ACC112 (cell line): ENCODE measurements at regions not wholly inside any gene's neighbourhood (a gene's known extent, or its start where the extent isn't known, plus 50 kb on each side); places are given as distances from the start of the nearest gene placed in this dataset.

Source experiments
- H2AFZ ChIP-seq: fragments of 200-600 bp; sonication (generic); one replicate; pipeline ENCODE4 v1.6.0; 2017; ENCODE audit warnings: antibody characterized with exemption, low read length; ENCODE audit not compliant: unreplicated experiment
- H3K27ac ChIP-seq: fragments of 200-600 bp; sonication (generic); 2 replicates; pipeline ENCODE4 v1.5.1; 2014; ENCODE audit warnings: low read depth, mild to moderate bottlenecking, antibody characterized with exemption, low read length, moderate library complexity
- H3K27me3 ChIP-seq: fragments of 200-600 bp; sonication (generic); 2 replicates; pipeline ENCODE4 v1.6.1; 2014; ENCODE audit warnings: mild to moderate bottlenecking, antibody characterized with exemption, low read length, moderate library complexity, mixed read lengths; ENCODE audit not compliant: insufficient read depth
- H3K36me3 ChIP-seq: fragments of 200-600 bp; sonication (generic); 2 replicates; pipeline ENCODE4 v1.6.1; 2016; ENCODE audit warnings: mild to moderate bottlenecking, antibody characterized with exemption, low read length, moderate library complexity, mixed read lengths; ENCODE audit not compliant: insufficient read depth
- H3K4me1 ChIP-seq: fragments of 200-600 bp; sonication (generic); one replicate; pipeline ENCODE4 v1.6.1; 2016; ENCODE audit warnings: low read length, mixed read lengths; ENCODE audit not compliant: insufficient read depth, unreplicated experiment, control insufficient read depth
- H3K4me3 ChIP-seq: fragments of 200-600 bp; sonication (generic); 2 replicates; pipeline ENCODE4 v1.5.1; 2014; ENCODE audit warnings: mild to moderate bottlenecking, low read depth, low read length
- H3K79me2 ChIP-seq: fragments of 200-600 bp; sonication (generic); one replicate; pipeline ENCODE4 v1.6.0; 2016; ENCODE audit warnings: low read length; ENCODE audit not compliant: control insufficient read depth, unreplicated experiment, insufficient read depth

DNA sequence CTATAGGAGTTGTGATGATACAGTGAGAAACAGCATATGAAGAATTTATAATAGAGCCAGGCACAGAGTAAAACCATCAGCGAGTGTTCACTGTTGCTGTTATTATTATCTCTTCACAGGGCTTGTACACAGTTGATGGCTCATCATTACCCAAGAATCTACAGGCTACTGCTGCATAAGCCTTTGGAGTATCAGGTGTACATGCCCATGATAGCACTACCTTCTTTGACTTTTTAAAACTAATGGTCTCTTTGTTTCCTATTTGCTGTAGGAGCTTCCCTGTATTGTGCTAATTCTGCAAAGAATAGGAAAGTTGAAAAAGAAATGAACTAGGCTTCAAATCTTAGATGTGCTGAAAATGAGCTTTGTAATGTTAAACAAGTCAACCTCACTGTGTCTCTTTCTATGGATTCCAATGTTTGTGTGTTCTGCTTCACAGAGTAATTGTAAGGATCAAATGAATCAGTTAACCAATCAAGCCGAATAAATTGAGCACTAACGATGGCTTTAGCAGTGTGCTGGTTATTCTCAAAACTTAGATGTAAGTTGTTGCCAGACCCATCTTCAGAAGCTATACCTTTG is 138.8 kb downstream of the TUSC7 start:
- Histone ChIP-seq H3K4me1 (no peaks in the 10 kb centered on the region), H3K36me3 (no peaks in the 10 kb centered on the region), H3K79me2 (no peaks in the 10 kb centered on the region), H3K27ac (no peak overlapping the region), H2AFZ (no peak overlapping the region), H3K27me3 (peaks cover 17% of the 10 kb centered on the region), H3K4me3 (no peak overlapping the region)

DNA sequence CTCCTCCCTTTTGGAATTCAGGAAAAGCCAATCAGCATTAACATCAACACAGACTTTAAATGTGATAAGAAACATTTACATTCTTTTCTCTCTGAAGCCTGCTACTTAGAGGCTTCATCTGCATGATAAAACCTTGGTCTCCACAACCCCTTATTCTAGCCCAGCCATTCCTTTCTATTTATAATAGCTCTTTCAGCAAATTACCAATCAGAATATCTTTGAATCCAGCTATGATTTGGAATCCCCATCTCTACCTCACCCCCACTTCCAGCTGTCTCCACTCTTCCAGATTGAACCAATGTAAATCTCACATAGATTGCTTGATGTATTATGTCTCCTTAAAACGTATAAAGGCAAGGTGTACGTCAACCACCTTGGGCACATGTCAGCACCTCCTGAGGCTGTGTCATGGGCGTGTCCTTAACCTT is 139.7 kb downstream of the TUSC7 start:
- H3K36me3 ChIP-seq: no peaks in the 10 kb centered on the region
- H3K27me3 ChIP-seq: peaks cover 17% of the 10 kb centered on the region
- H3K27ac ChIP-seq: no peak overlapping the region
- no peaks in the 10 kb centered on the region for H3K4me1 ChIP-seq
- H3K79me2 ChIP-seq: no peaks in the 10 kb centered on the region
- H2AFZ ChIP-seq: no peak overlapping the region
- no peak overlapping the region for H3K4me3 ChIP-seq

DNA sequence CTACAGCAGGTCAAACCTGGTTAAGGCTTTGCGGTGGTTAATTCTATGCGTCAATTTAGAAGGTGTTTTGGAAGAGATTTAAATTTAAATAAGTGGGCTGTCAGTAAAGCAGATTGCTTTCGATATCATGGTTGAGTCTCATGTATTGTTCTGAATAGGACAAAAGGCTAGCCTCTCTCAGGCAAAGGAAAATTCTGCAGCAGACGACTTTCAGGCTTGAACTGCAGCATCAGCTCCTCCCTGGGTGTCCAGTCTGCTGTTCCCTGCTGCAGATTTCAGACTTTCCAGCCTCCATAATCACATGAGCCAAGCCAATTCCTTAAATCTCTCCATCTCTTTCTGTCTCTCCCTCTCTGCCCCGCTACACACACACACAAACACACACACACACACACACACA is 143.2 kb downstream of the TUSC7 start:
- H3K79me2 ChIP-seq: no peaks in the 10 kb centered on the region
- peaks cover 1% of the 10 kb centered on the region for H3K4me1 ChIP-seq
- no peaks in the 10 kb centered on the region for H3K36me3 ChIP-seq
- H3K4me3 ChIP-seq: no peak overlapping the region
- H3K27me3 ChIP-seq: peaks cover 11% of the 10 kb centered on the region; the same call in 1 of the 2 replicates
- H2AFZ ChIP-seq: no peak overlapping the region
- H3K27ac ChIP-seq: no peak overlapping the region

DNA sequence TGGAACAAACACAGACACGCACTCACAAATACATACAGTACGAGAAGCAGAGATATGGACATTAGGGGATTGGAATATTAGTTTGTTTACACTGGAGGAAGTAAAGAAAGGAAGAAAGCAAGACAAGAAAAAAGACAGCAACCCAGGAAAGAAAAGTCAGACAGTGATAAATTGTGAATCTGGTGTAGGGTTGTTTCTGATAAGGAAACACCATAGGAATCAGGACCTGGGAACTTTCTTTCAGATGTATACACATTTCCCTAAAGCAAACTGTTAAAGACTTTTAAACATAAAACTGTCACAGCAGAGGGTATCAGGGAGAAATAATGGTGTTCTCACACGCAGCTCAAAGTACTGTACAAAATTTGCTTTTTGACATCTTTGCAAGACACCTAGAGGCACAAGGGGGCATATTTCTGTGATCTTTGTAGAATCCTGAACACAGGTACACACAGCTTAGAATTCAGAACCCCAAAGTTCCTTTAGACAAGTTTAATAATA is 153.7 kb downstream of the TUSC7 start:
- Histone ChIP-seq H3K79me2 (no peaks in the 10 kb centered on the region), H3K4me3 (peak overlapping the region; percentile 90), H2AFZ (peak overlapping the region; percentile 96), H3K4me1 (peaks cover 13% of the 10 kb centered on the region), H3K27ac (no peak overlapping the region), H3K36me3 (no peaks in the 10 kb centered on the region), H3K27me3 (no peaks in the 10 kb centered on the region)

DNA sequence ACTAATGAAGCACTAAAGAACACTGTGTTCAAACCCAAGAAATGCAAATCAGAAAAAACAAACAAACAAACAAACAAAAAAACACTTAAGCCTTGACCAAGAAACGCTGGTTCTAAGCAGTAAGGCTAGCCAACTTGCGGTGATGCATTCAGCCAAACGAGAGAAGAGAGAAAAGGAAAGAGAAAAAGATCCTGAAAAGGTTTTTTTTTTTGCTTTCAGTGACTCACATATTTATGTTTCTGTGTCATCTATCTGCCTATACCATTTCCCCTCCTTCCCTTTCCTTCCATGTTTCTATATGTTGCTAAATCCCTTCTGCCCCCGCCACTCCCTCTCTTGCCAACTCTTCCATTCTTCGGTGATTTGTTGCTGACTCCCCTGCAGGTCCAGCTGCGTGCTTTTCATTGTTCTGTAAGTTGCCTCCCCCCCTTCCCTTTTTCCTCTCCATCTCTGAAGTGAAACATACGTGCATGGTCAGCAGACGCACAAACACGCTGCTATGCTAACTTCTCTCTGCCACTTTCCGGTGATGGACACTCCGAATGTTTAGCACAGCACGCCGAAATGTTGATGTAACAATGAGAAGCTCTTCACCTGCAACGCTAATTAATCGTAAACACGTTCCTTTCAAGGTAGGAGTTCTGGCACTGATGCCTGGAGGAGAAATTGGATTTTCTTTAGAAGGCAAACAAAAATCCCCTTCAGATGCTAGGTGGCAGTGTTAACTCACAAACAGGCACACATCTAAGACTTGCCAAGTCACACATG is 154.4 kb downstream of the TUSC7 start:
- peaks cover 8% of the 10 kb centered on the region for H3K4me1 ChIP-seq
- H3K4me3 ChIP-seq: peak overlapping the region; percentile 90
- no peak overlapping the region for H3K27ac ChIP-seq
- H3K79me2 ChIP-seq: no peaks in the 10 kb centered on the region
- peak overlapping the region; percentile 96 for H2AFZ ChIP-seq
- no peaks in the 10 kb centered on the region for H3K27me3 ChIP-seq
- no peaks in the 10 kb centered on the region for H3K36me3 ChIP-seq

DNA sequence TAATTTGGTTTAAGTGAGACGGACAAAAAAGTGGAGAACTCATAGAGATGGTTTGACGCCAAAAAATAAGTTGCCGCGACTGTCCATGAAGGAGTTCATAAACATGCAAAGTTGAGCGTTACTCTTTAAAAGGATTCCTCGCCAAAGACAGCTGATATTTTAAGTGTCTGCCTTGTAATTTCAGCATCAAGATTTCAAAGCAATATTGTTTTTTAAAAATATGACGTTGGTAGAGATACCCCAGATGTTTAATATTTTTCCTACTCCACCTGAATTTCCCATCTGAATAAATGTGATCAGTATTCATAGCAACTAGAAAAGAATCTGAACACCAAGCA is 155.0 kb downstream of the TUSC7 start:
- no peaks in the 10 kb centered on the region for H3K36me3 ChIP-seq
- no peak overlapping the region for H3K27ac ChIP-seq
- no peaks in the 10 kb centered on the region for H3K79me2 ChIP-seq
- H3K4me1 ChIP-seq: peaks cover 4% of the 10 kb centered on the region
- no peaks in the 10 kb centered on the region for H3K27me3 ChIP-seq
- peak overlapping the region; percentile 90 for H3K4me3 ChIP-seq
- peak overlapping the region; percentile 96 for H2AFZ ChIP-seq

DNA sequence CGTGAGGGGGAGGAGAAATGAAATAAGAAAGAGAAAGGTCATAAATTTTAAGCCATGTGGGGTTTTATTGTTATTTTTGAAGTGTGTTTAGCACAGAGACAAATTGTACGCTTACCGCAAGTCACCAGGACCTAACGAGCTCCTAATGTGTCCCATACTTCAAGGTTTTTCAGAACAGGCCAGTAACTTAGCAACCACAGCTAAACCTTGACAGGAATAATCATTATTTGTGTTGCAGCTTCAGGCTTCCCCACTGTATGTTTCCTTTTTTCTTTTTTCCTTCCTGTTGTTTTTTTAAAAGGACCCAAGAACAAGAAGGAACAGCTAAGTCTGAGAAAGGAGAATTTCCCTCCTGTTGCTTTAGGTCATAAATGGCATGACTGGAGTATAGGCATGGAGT is 160.8 kb downstream of the TUSC7 start:
- Histone ChIP-seq H3K27ac (no peak overlapping the region), H3K27me3 (no peaks in the 10 kb centered on the region), H2AFZ (no peak overlapping the region), H3K4me1 (no peaks in the 10 kb centered on the region), H3K4me3 (no peak overlapping the region), H3K36me3 (no peaks in the 10 kb centered on the region), H3K79me2 (no peaks in the 10 kb centered on the region)

DNA sequence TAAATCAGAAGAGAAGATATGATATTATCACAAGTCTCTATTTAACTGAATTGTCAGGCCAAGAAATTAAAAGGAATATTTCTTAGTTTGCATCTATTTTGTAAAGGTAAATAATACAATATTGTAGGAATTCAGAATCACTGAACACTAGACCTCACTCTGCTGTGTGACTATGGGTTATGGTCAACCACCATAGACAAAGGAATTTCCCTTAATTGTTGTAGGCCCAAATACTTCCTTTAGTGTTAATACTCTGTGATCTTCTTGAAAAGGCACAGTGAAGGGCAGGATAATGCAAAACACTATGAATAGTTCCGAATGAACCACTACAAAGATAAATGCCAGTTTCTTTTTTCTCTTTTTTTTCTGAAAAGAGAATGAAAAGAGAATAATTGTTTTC is 162.3 kb downstream of the TUSC7 start:
- no peak overlapping the region for H2AFZ ChIP-seq
- no peak overlapping the region for H3K27ac ChIP-seq
- H3K79me2 ChIP-seq: no peaks in the 10 kb centered on the region
- no peaks in the 10 kb centered on the region for H3K27me3 ChIP-seq
- H3K36me3 ChIP-seq: no peaks in the 10 kb centered on the region
- H3K4me3 ChIP-seq: no peak overlapping the region
- no peaks in the 10 kb centered on the region for H3K4me1 ChIP-seq

- H3K36me3 ChIP-seq: no peaks in the 10 kb centered on the region
- H2AFZ ChIP-seq: no peak overlapping the region
- H3K27me3 ChIP-seq: no peaks in the 10 kb centered on the region
- no peak overlapping the region for H3K4me3 ChIP-seq
- no peaks in the 10 kb centered on the region for H3K4me1 ChIP-seq
- H3K27ac ChIP-seq: no peak overlapping the region
- no peaks in the 10 kb centered on the region for H3K79me2 ChIP-seq
Observed at GRCh38 chr3:116872688-116873087, 163.1 kb downstream of the TUSC7 start.

GRCh38 chr3:116873142-116873541 is 163.6 kb downstream of the TUSC7 start:
- Histone ChIP-seq H3K4me3 (no peak overlapping the region), H3K4me1 (no peaks in the 10 kb centered on the region), H2AFZ (no peak overlapping the region), H3K27ac (no peak overlapping the region), H3K27me3 (no peaks in the 10 kb centered on the region), H3K79me2 (no peaks in the 10 kb centered on the region), H3K36me3 (no peaks in the 10 kb centered on the region)

- Histone ChIP-seq H3K79me2 (no peaks in the 10 kb centered on the region), H3K27ac (no peak overlapping the region), H3K36me3 (no peaks in the 10 kb centered on the region), H3K27me3 (no peaks in the 10 kb centered on the region), H2AFZ (no peak overlapping the region), H3K4me1 (no peaks in the 10 kb centered on the region), H3K4me3 (no peak overlapping the region)
Observed at GRCh38 chr3:116877968-116878367, 168.4 kb downstream of the TUSC7 start.
